ENCODE measurements at regions not wholly inside any gene's neighbourhood (a gene's known extent, or its start where the extent isn't known, plus 50 kb on each side); places are given as distances from the start of the nearest gene placed in this dataset.

GRCh38 chr13:58611117-58611516 lies 979.6 kb downstream of the PCDH17 start:
- TF ChIP-seq, protein P1, sequence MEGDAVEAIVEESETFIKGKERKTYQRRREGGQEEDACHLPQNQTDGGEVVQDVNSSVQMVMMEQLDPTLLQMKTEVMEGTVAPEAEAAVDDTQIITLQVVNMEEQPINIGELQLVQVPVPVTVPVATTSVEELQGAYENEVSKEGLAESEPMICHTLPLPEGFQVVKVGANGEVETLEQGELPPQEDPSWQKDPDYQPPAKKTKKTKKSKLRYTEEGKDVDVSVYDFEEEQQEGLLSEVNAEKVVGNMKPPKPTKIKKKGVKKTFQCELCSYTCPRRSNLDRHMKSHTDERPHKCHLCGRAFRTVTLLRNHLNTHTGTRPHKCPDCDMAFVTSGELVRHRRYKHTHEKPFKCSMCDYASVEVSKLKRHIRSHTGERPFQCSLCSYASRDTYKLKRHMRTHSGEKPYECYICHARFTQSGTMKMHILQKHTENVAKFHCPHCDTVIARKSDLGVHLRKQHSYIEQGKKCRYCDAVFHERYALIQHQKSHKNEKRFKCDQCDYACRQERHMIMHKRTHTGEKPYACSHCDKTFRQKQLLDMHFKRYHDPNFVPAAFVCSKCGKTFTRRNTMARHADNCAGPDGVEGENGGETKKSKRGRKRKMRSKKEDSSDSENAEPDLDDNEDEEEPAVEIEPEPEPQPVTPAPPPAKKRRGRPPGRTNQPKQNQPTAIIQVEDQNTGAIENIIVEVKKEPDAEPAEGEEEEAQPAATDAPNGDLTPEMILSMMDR (IDR thresholded peaks at IDR 0.05), result no peak
- no peak for TF ChIP-seq POLR2A (IDR thresholded peaks at IDR 0.05)

Data from heart left ventricle (tissue), 13 donors.